Ovary (tissue), 7 donors: ENCODE measurements at regions not wholly inside any gene's neighbourhood (a gene's known extent, or its start where the extent isn't known, plus 50 kb on each side); places are given as distances from the start of the nearest gene placed in this dataset.

ENCODE experiments used
- DNase-seq, 5 donors: peaks; one replicate each; pipeline ENCODE4 v3.0.0-alpha.2; 2019 to 2020
- H3K27ac ChIP-seq, 2 donors: fragments of 200-600 bp; one replicate each; pipeline versions ENCODE4 v1.5.1 to v1.8.0; 2019 to 2022
- H3K27me3 ChIP-seq: fragments of 200-600 bp; one replicate; pipeline ENCODE4 v1.8.0; 2022
- H3K36me3 ChIP-seq: fragments of 200-600 bp; sonication (generic); one replicate; pipeline ENCODE4 v1.5.1; 2019
- H3K4me1 ChIP-seq: one replicate; pipeline ENCODE4 v1.8.1; 2013; ENCODE audit warnings: mild to moderate bottlenecking, moderate library complexity; ENCODE audit not compliant: insufficient read depth
- H3K4me3 ChIP-seq: fragments of 200-600 bp; sonication (generic); one replicate; pipeline ENCODE4 v1.5.1; 2017
- H3K9me3 ChIP-seq, 2 donors: fragments of 200-600 bp in 1 of 2; sonication (generic) in 1 of 2; one replicate each; pipeline versions ENCODE4 v1.5.1 to v1.8.1; 2013 to 2019; ENCODE audit warnings: mild to moderate bottlenecking in 1 of 2, moderate library complexity in 1 of 2
- CTCF ChIP-seq, 3 donors: fragments of 450-650 bp in 2 of 3; fragments of 200-600 bp in 1 of 3; IDR thresholded peaks; one replicate each; pipeline versions ENCODE4 v1.5.1 to v1.8.0; 2016 to 2022; ENCODE audit warnings: antibody characterized with exemption in 3 of 3, mild to moderate bottlenecking in 1 of 3
- EP300 ChIP-seq: sonication (generic); formaldehyde crosslinking; IDR thresholded peaks from one replicate; pipeline ENCODE4 v1.6.1; 2017; ENCODE audit warnings: antibody characterized with exemption
- POLR2A ChIP-seq: fragments of 450-650 bp; IDR thresholded peaks from one replicate; pipeline ENCODE4 v1.6.1; 2017; ENCODE audit warnings: antibody characterized with exemption, mild to moderate bottlenecking, moderate library complexity
- WGBS, 3 donors: extraction: QIAGEN DNeasy Blood & Tissue Kit in 1 of 3; methylation state at CpG; one replicate each; pipeline versions ENCODE4 v1.1.5 to v1.1.7; 2013 to 2017; 5-methylcytosine and 5-hydroxymethylcytosine counted together
- intact Hi-C, 4 donors: fragments of 100-400 bp; cut with DNase I; formaldehyde crosslinking; loops; one replicate each; pipeline versions ENCODE4 v1.11.0 to v1.15.1; 2022 to 2023
- donor health status: DM: no; HTN: no; CAD: no; lungs with moderate emphysema.
- donor health status: DM: no; HTN: no; CAD: no.
- donor health status: Bipolar disorder and iron deficiency.
- donor health status: DM: no; HTN: no; CAD: no.
- donor health status: DM: yes; HTN: yes; CAD: no.

GRCh38 chr6:159360306-159360705 lies 191.1 kb downstream of the FNDC1 start:
- Histone ChIP-seq H3K36me3 (no peaks in the 10 kb centered on the region), H3K27me3 (no peaks in the 10 kb centered on the region), H3K4me1 (no peaks in the 10 kb centered on the region), H3K4me3 (no peak overlapping the region), H3K9me3 (no peaks in the 10 kb centered on the region), H3K27ac (no peak overlapping the region)
- TF ChIP-seq CTCF (IDR thresholded peaks at IDR 0.05) (no peak), EP300 (no peak), POLR2A (no peak)
- intact Hi-C loops, result no loop called here
- DNase-seq, result no peak
- 72 to 84% (median 83%) methylated on average over 4 of the region's 4 CpGs for WGBS, 3 donors

GRCh38 chr6:159359581-159360297 lies 190.5 kb downstream of the FNDC1 start:
- no peak overlapping the region for H3K27ac ChIP-seq
- H3K27me3 ChIP-seq, result no peaks in the 10 kb centered on the region
- no peak for DNase-seq
- intact Hi-C loops, result no loop called here
- 57 to 70% (median 67%) methylated on average over 8 of the region's 8 CpGs for WGBS, 3 donors
- H3K4me3 ChIP-seq, result no peak overlapping the region
- no peaks in the 10 kb centered on the region for H3K9me3 ChIP-seq
- H3K36me3 ChIP-seq, result no peaks in the 10 kb centered on the region
- TF ChIP-seq POLR2A, result no peak
- TF ChIP-seq CTCF (IDR thresholded peaks at IDR 0.05), result no peak
- no peak for TF ChIP-seq EP300
- no peaks in the 10 kb centered on the region for H3K4me1 ChIP-seq

GRCh38 chr6:159358562-159358961 lies 189.4 kb downstream of the FNDC1 start:
- WGBS, 3 donors, result 77 to 85% (median 78%) methylated on average over 4 of the region's 4 CpGs
- TF ChIP-seq CTCF (IDR thresholded peaks at IDR 0.05) (no peak), POLR2A (no peak), EP300 (no peak)
- intact Hi-C loops, result no loop called here
- H3K4me1 ChIP-seq, result no peaks in the 10 kb centered on the region
- H3K36me3 ChIP-seq, result no peaks in the 10 kb centered on the region
- no peak overlapping the region for H3K27ac ChIP-seq
- no peaks in the 10 kb centered on the region for H3K9me3 ChIP-seq
- DNase-seq, result no peak
- H3K4me3 ChIP-seq, result no peak overlapping the region
- no peaks in the 10 kb centered on the region for H3K27me3 ChIP-seq

GRCh38 chr6:159357211-159357915 lies 188.2 kb downstream of the FNDC1 start:
- TF ChIP-seq POLR2A, result no peak
- TF ChIP-seq EP300, result no peak
- TF ChIP-seq CTCF (IDR thresholded peaks at IDR 0.05), result no peak
- intact Hi-C loops, result no loop called here
- no peaks in the 10 kb centered on the region for H3K27me3 ChIP-seq
- H3K27ac ChIP-seq, result no peak overlapping the region
- DNase-seq, result no peak
- whole genome bisulfite sequencing, 3 donors, result 78 to 85% (median 84%) methylated on average over 7 of the region's 7 CpGs
- H3K9me3 ChIP-seq, result no peaks in the 10 kb centered on the region
- no peaks in the 10 kb centered on the region for H3K36me3 ChIP-seq
- H3K4me3 ChIP-seq, result no peak overlapping the region
- H3K4me1 ChIP-seq, result no peaks in the 10 kb centered on the region
